Panc1 (cell line): ENCODE measurements at regions not wholly inside any gene's neighbourhood (a gene's known extent, or its start where the extent isn't known, plus 50 kb on each side); places are given as distances from the start of the nearest gene placed in this dataset.

Experiments used
- ATAC-seq: fragments of 200-7000 bp; cut with Tn5 transposase; 2 replicates; pipeline ENCODE4 v1.9.1; 2020; ENCODE audit warnings: mild to moderate bottlenecking, moderate library complexity
- BruUV-seq: library from RNA; stranded (reverse); fragments of 400-500 nt; replicated peaks from 2 replicates; lab custom pipeline; 2021; lab: Mats Ljungman, UMichigan
- CTCF ChIA-PET: fragments of 300-600 bp; sonication (Branson Sonifier 250); formaldehyde crosslinking; loops from one replicate; lab custom pipeline; 2022; ENCODE audit warnings: antibody characterized with exemption; lab: Charles Lee
- POLR2A ChIA-PET: fragments of 300-600 bp; sonication (Branson Sonifier 250); formaldehyde crosslinking; loops from one replicate; lab custom pipeline; 2022; ENCODE audit warnings: antibody characterized with exemption; lab: Charles Lee
- DNase-seq: peaks from one replicate; pipeline ENCODE4 v3.0.0-alpha.2; 2010; ENCODE audit warnings: low read depth, low spot score
- H3K27ac ChIP-seq: 2 replicates; pipeline ENCODE4 v1.5.1; 2011; ENCODE audit warnings: mild to moderate bottlenecking, low read length, inconsistent platforms
- H3K27me3 ChIP-seq: fragments of 200-500 bp; sonication (Bioruptor generic); 2 replicates; pipeline ENCODE4 v1.6.0; 2014; ENCODE audit warnings: low read length, inconsistent platforms; ENCODE audit not compliant: control insufficient read depth, insufficient read depth
- H3K36me3 ChIP-seq: fragments of 200-500 bp; sonication (Bioruptor generic); 2 replicates; pipeline ENCODE4 v1.5.1; 2014; ENCODE audit warnings: inconsistent platforms, mild to moderate bottlenecking, low read length, moderate library complexity; ENCODE audit not compliant: control insufficient read depth, insufficient read depth
- H3K4me1 ChIP-seq: 2 replicates; pipeline ENCODE4 v1.5.1; 2011; ENCODE audit warnings: inconsistent platforms, mild to moderate bottlenecking, low read length, moderate library complexity; ENCODE audit not compliant: control insufficient read depth, insufficient read depth
- H3K4me3 ChIP-seq, 2 experiments: 2 replicates each; pipeline ENCODE4 v1.5.1; 2011 to 2012; ENCODE audit warnings: low read depth in 2 of 2, low read length in 2 of 2, mild to moderate bottlenecking in 2 of 2, inconsistent platforms in 1 of 2, moderate library complexity in 1 of 2
- H3K9me3 ChIP-seq: fragments of 200-500 bp; sonication (Bioruptor generic); 2 replicates; pipeline ENCODE4 v1.5.1; 2014; ENCODE audit warnings: low read depth, mild to moderate bottlenecking, inconsistent platforms, low read length, moderate library complexity; ENCODE audit not compliant: control insufficient read depth, insufficient read depth
- CTCF ChIP-seq: fragments of 450-650 bp; IDR thresholded peaks from 2 replicates; pipeline ENCODE4 v1.5.1; 2017; ENCODE audit warnings: mild to moderate bottlenecking
- POLR2AphosphoS5 ChIP-seq: IDR thresholded peaks from 2 replicates; pipeline ENCODE4 v1.6.1; 2012; ENCODE audit warnings: mild to moderate bottlenecking, low read depth, low read length, moderate library complexity
- REST ChIP-seq, 2 experiments: IDR thresholded peaks; 2 replicates each; pipeline ENCODE4 v1.6.1; 2011 to 2012; ENCODE audit warnings: low read depth in 2 of 2, control low read depth in 1 of 2, low read length in 1 of 2, mild to moderate bottlenecking in 1 of 2, moderate library complexity in 1 of 2; ENCODE audit not compliant: insufficient read depth in 1 of 2
- SIN3A ChIP-seq: IDR thresholded peaks from 2 replicates; pipeline ENCODE4 v1.6.1; 2012; ENCODE audit warnings: low read depth, mild to moderate bottlenecking, low read length, moderate library complexity, borderline replicate concordance; ENCODE audit not compliant: insufficient read depth
- TCF7L2 ChIP-seq: IDR thresholded peaks from 2 replicates; pipeline ENCODE4 v1.6.1; 2011; ENCODE audit warnings: mild to moderate bottlenecking, low read depth, low read length, inconsistent platforms
- in situ Hi-C: cut with HindIII; loops from 2 replicates; pipeline ENCODE4 v1.10.0; 2016; ENCODE audit warnings: low sequenced_read_pairs, low pct_unique_long_range_greater_than_20kb
- intact Hi-C: fragments of 100-400 bp; cut with micrococcal nuclease; formaldehyde crosslinking; loops from one replicate; pipeline ENCODE4 v1.10.0; 2022; ENCODE audit not compliant: unreplicated experiment

GRCh38 chr13:81302125-81302524 lies 961.2 kb upstream of the SPRY2 start:
- no peaks in the 10 kb centered on the region for H3K9me3 ChIP-seq
- no peaks in the 10 kb centered on the region for H3K36me3 ChIP-seq
- no peak overlapping the region for H3K4me3 ChIP-seq
- no peak overlapping the region for H3K27ac ChIP-seq
- ChIA-PET CTCF (no interaction called here), POLR2A (no interaction called here)
- no peaks in the 10 kb centered on the region for H3K4me1 ChIP-seq
- TF ChIP-seq SIN3A, result no peak
- no peak for TF ChIP-seq CTCF
- TF ChIP-seq TCF7L2, result no peak
- TF ChIP-seq POLR2AphosphoS5, result no peak
- TF ChIP-seq REST (IDR thresholded peaks at IDR 0.05; ENCODE audit: insufficient read depth in 1 of 2, low read depth in 2 of 2, low read length in 1 of 2), result no peak
- BruUV-seq, result no TSS peak
- H3K27me3 ChIP-seq, result no peaks in the 10 kb centered on the region
- in situ Hi-C loops (no loop called here), intact Hi-C loops (no loop called here)
- no peak for DNase-seq
- no peak for ATAC-seq

- ATAC-seq, result no peak
- no peaks in the 10 kb centered on the region for H3K36me3 ChIP-seq
- H3K27ac ChIP-seq, result no peak overlapping the region
- no TSS peak for BruUV-seq
- H3K4me1 ChIP-seq, result no peaks in the 10 kb centered on the region
- in situ Hi-C loops, result no loop called here
- POLR2A ChIA-PET, result no interaction called here
- H3K4me3 ChIP-seq, result no peak overlapping the region
- H3K9me3 ChIP-seq, result no peaks in the 10 kb centered on the region
- CTCF ChIA-PET, result no interaction called here
- H3K27me3 ChIP-seq, result no peaks in the 10 kb centered on the region
- no peak for TF ChIP-seq REST (IDR thresholded peaks at IDR 0.05; ENCODE audit: insufficient read depth in 1 of 2, low read depth in 2 of 2, low read length in 1 of 2)
- TF ChIP-seq POLR2AphosphoS5, result no peak
- TF ChIP-seq TCF7L2, result no peak
- TF ChIP-seq CTCF, result no peak
- no peak for TF ChIP-seq SIN3A
- no peak for DNase-seq
- intact Hi-C loops, result no loop called here
Measured at GRCh38 chr13:81295177-81295576, 954.3 kb upstream of the SPRY2 start.
